ENCODE measurements at regions not wholly inside any gene's neighbourhood (a gene's known extent, or its start where the extent isn't known, plus 50 kb on each side); places are given as distances from the start of the nearest gene placed in this dataset.

DNA sequence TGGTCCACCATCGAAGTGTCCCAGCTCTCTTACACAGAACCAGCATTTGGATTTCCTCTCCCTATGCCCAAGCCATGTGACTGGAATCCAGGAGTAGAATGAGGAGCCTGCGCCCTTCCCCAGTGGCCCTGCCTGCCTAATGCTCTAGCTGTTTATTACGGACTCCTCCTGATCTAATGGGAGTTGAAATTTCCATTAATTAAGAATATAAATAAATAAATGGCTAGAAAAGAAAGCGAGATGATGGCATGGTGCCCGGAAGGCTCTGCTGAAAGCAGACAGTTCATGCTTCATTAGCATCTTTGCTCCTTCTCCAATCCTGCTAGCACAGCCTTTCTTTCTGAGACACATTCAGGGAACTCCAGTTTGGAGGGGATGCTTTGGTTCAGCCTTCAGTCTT, 216.2 kb downstream of the SEC16B start:
- H3K9me3 ChIP-seq (ENCODE audit: low read length) = no peaks in the 10 kb centered on the region
- TF ChIP-seq EZH2 (IDR thresholded peaks at IDR 0.05; ENCODE audit: borderline replicate concordance, insufficient read depth, low read length, poor library complexity, severe bottlenecking) (no peak), TAF1 (IDR thresholded peaks at IDR 0.05; ENCODE audit: low read depth) (no peak), CTCF (IDR thresholded peaks at IDR 0.05; ENCODE audit: poor library complexity, severe bottlenecking) (no peak), EP300 (conservative IDR thresholded peaks at IDR 0.05; ENCODE audit: poor library complexity, severe bottlenecking) (no peak), POLR2AphosphoS5 (IDR thresholded peaks at IDR 0.05) (no peak), RAD21 (conservative IDR thresholded peaks at IDR 0.05) (no peak), MXI1 (conservative IDR thresholded peaks at IDR 0.05; ENCODE audit: poor library complexity, severe bottlenecking) (no peak), SMC3 (conservative IDR thresholded peaks at IDR 0.05; ENCODE audit: poor library complexity) (no peak)
- TF ChIP-seq, protein P1, sequence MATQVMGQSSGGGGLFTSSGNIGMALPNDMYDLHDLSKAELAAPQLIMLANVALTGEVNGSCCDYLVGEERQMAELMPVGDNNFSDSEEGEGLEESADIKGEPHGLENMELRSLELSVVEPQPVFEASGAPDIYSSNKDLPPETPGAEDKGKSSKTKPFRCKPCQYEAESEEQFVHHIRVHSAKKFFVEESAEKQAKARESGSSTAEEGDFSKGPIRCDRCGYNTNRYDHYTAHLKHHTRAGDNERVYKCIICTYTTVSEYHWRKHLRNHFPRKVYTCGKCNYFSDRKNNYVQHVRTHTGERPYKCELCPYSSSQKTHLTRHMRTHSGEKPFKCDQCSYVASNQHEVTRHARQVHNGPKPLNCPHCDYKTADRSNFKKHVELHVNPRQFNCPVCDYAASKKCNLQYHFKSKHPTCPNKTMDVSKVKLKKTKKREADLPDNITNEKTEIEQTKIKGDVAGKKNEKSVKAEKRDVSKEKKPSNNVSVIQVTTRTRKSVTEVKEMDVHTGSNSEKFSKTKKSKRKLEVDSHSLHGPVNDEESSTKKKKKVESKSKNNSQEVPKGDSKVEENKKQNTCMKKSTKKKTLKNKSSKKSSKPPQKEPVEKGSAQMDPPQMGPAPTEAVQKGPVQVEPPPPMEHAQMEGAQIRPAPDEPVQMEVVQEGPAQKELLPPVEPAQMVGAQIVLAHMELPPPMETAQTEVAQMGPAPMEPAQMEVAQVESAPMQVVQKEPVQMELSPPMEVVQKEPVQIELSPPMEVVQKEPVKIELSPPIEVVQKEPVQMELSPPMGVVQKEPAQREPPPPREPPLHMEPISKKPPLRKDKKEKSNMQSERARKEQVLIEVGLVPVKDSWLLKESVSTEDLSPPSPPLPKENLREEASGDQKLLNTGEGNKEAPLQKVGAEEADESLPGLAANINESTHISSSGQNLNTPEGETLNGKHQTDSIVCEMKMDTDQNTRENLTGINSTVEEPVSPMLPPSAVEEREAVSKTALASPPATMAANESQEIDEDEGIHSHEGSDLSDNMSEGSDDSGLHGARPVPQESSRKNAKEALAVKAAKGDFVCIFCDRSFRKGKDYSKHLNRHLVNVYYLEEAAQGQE (IDR thresholded peaks at IDR 0.05; ENCODE audit: borderline replicate concordance) = no peak
- H3K36me3 ChIP-seq (ENCODE audit: insufficient read depth, low read length) = no peaks in the 10 kb centered on the region
- H3K79me2 ChIP-seq (replicated peaks; ENCODE audit: insufficient read depth, low read length) = no peaks in the 10 kb centered on the region
- no peaks in the 10 kb centered on the region for H3K9me2 ChIP-seq (ENCODE audit: insufficient read depth, low read length)
- no peaks in the 10 kb centered on the region for H3K27me3 ChIP-seq (ENCODE audit: insufficient read depth, low read depth, low read length)
- H2AFZ ChIP-seq (ENCODE audit: low read depth, low read length) = no peak overlapping the region
- no peak overlapping the region for H3K4me3 ChIP-seq (ENCODE audit: low read length)
- no peaks in the 10 kb centered on the region for H3F3A ChIP-seq (ENCODE audit: insufficient read depth, low read length, poor library complexity, severe bottlenecking)
- H3K4me2 ChIP-seq (ENCODE audit: low read length) = no peak overlapping the region
- H3K27ac ChIP-seq (ENCODE audit: low read length) = no peak overlapping the region
- H4K20me1 ChIP-seq (ENCODE audit: insufficient read depth) = no peaks in the 10 kb centered on the region
- no peak overlapping the region for H3K9ac ChIP-seq (ENCODE audit: low read length)

- TF ChIP-seq SMC3 (conservative IDR thresholded peaks at IDR 0.05; ENCODE audit: poor library complexity) (no peak), RAD21 (conservative IDR thresholded peaks at IDR 0.05) (no peak), EZH2 (IDR thresholded peaks at IDR 0.05; ENCODE audit: borderline replicate concordance, insufficient read depth, low read length, poor library complexity, severe bottlenecking) (no peak), EP300 (conservative IDR thresholded peaks at IDR 0.05; ENCODE audit: poor library complexity, severe bottlenecking) (no peak), POLR2AphosphoS5 (IDR thresholded peaks at IDR 0.05) (no peak), MXI1 (conservative IDR thresholded peaks at IDR 0.05; ENCODE audit: poor library complexity, severe bottlenecking) (no peak), TAF1 (IDR thresholded peaks at IDR 0.05; ENCODE audit: low read depth) (no peak), CTCF (IDR thresholded peaks at IDR 0.05; ENCODE audit: poor library complexity, severe bottlenecking) (no peak)
- TF ChIP-seq, protein P1 (IDR thresholded peaks at IDR 0.05; ENCODE audit: borderline replicate concordance) = no peak
- no peaks in the 10 kb centered on the region for H3K9me3 ChIP-seq (ENCODE audit: low read length)
- H2AFZ ChIP-seq (ENCODE audit: low read depth, low read length) = no peak overlapping the region
- H3K9ac ChIP-seq (ENCODE audit: low read length) = no peak overlapping the region
- no peaks in the 10 kb centered on the region for H4K20me1 ChIP-seq (ENCODE audit: insufficient read depth)
- no peaks in the 10 kb centered on the region for H3K27me3 ChIP-seq (ENCODE audit: insufficient read depth, low read depth, low read length)
- no peak overlapping the region for H3K27ac ChIP-seq (ENCODE audit: low read length)
- no peaks in the 10 kb centered on the region for H3K79me2 ChIP-seq (replicated peaks; ENCODE audit: insufficient read depth, low read length)
- H3K9me2 ChIP-seq (ENCODE audit: insufficient read depth, low read length) = no peaks in the 10 kb centered on the region
- H3F3A ChIP-seq (ENCODE audit: insufficient read depth, low read length, poor library complexity, severe bottlenecking) = no peaks in the 10 kb centered on the region
- no peak overlapping the region for H3K4me2 ChIP-seq (ENCODE audit: low read length)
- no peak overlapping the region for H3K4me3 ChIP-seq (ENCODE audit: low read length)
- no peaks in the 10 kb centered on the region for H3K36me3 ChIP-seq (ENCODE audit: insufficient read depth, low read length)
These were observed 221.6 kb downstream of the SEC16B start for GRCh38 chr1:177748080-177748801.
